Ovary (tissue), 3 donors: ENCODE measurements at regions not wholly inside any gene's neighbourhood (a gene's known extent, or its start where the extent isn't known, plus 50 kb on each side); places are given as distances from the start of the nearest gene placed in this dataset.

ENCODE experiments used
- CTCF ChIP-seq, 3 donors: fragments of 450-650 bp in 2 of 3; fragments of 200-600 bp in 1 of 3; IDR thresholded peaks; one replicate each; pipeline versions ENCODE4 v1.5.1 to v1.8.0; 2016 to 2022; ENCODE audit warnings: antibody characterized with exemption in 3 of 3, mild to moderate bottlenecking in 1 of 3
- EP300 ChIP-seq: sonication (generic); formaldehyde crosslinking; IDR thresholded peaks from one replicate; pipeline ENCODE4 v1.6.1; 2017; ENCODE audit warnings: antibody characterized with exemption
- POLR2A ChIP-seq: fragments of 450-650 bp; IDR thresholded peaks from one replicate; pipeline ENCODE4 v1.6.1; 2017; ENCODE audit warnings: antibody characterized with exemption, mild to moderate bottlenecking, moderate library complexity
- donor health status: DM: no; HTN: no; CAD: no.

GRCh38 chr3:182410051-182410450, 383.3 kb upstream of the ATP11B start:
- TF ChIP-seq CTCF (IDR thresholded peaks at IDR 0.05) (no peak), POLR2A (no peak), EP300 (no peak)
